ENCODE measurements at regions not wholly inside any gene's neighbourhood (a gene's known extent, or its start where the extent isn't known, plus 50 kb on each side); places are given as distances from the start of the nearest gene placed in this dataset.

DNA sequence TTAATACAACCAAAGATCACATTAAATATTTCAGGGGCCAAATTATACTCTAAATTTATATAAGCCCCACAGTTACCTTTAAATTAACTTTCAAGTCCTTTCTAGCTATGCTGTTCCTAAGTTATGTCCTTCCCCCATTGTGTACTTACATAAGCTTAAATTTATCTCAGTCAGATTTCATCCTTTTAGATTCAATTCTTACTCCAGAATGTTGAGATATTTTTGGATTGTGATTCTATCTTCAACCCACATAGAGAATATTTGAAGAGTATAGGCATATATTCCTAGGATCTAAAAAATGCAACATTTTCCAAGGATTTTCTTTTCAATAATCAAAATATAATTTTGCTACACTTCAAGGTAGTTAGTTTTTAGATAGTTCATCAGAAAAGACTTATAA, 242.8 kb downstream of the KCNE4 start (continued):
- TF ChIP-seq, protein P1, sequence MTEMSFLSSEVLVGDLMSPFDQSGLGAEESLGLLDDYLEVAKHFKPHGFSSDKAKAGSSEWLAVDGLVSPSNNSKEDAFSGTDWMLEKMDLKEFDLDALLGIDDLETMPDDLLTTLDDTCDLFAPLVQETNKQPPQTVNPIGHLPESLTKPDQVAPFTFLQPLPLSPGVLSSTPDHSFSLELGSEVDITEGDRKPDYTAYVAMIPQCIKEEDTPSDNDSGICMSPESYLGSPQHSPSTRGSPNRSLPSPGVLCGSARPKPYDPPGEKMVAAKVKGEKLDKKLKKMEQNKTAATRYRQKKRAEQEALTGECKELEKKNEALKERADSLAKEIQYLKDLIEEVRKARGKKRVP (CRISPR knock-in tag; IDR thresholded peaks at IDR 0.05): no peak
- TF ChIP-seq NR2F2 (IDR thresholded peaks at IDR 0.05; ENCODE audit: borderline replicate concordance, low read depth): no peak
- TF ChIP-seq, protein P2, sequence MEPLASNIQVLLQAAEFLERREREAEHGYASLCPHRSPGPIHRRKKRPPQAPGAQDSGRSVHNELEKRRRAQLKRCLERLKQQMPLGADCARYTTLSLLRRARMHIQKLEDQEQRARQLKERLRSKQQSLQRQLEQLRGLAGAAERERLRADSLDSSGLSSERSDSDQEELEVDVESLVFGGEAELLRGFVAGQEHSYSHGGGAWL (CRISPR knock-in tag; IDR thresholded peaks at IDR 0.05): no peak
- TF ChIP-seq, protein P3, sequence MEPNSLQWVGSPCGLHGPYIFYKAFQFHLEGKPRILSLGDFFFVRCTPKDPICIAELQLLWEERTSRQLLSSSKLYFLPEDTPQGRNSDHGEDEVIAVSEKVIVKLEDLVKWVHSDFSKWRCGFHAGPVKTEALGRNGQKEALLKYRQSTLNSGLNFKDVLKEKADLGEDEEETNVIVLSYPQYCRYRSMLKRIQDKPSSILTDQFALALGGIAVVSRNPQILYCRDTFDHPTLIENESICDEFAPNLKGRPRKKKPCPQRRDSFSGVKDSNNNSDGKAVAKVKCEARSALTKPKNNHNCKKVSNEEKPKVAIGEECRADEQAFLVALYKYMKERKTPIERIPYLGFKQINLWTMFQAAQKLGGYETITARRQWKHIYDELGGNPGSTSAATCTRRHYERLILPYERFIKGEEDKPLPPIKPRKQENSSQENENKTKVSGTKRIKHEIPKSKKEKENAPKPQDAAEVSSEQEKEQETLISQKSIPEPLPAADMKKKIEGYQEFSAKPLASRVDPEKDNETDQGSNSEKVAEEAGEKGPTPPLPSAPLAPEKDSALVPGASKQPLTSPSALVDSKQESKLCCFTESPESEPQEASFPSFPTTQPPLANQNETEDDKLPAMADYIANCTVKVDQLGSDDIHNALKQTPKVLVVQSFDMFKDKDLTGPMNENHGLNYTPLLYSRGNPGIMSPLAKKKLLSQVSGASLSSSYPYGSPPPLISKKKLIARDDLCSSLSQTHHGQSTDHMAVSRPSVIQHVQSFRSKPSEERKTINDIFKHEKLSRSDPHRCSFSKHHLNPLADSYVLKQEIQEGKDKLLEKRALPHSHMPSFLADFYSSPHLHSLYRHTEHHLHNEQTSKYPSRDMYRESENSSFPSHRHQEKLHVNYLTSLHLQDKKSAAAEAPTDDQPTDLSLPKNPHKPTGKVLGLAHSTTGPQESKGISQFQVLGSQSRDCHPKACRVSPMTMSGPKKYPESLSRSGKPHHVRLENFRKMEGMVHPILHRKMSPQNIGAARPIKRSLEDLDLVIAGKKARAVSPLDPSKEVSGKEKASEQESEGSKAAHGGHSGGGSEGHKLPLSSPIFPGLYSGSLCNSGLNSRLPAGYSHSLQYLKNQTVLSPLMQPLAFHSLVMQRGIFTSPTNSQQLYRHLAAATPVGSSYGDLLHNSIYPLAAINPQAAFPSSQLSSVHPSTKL (CRISPR knock-in tag; IDR thresholded peaks at IDR 0.05): no peak

DNA sequence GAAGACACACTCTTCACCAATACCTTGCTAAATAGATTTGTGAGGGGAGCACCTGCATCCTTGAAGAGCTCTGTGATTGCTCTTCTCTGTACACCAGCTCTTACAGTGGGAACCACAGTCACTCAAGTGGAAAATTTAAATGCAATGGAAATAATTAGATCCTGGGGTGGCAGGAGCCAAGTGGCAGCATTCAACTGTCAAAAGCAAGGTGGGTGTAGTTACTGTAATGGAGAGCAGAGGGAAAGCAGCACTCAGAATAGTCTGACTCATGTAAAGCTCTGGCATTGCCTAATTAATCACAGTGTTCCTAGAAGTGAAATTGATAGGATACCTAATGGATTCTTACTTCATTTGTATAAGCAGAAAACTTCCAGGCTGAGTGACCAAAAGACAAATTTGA, 245.8 kb downstream of the KCNE4 start:
- no peaks in the 10 kb centered on the region for H3K4me1 ChIP-seq (ENCODE audit: insufficient read depth, low read length)
- no peak overlapping the region for H3K4me3 ChIP-seq (replicated peaks in 1 of 3; ENCODE audit: insufficient read depth in 1 of 3, low read depth in 2 of 3, low read length in 3 of 3)
- no peak for DNase-seq (ENCODE audit: low spot score)
- no TSS peak for BruUV-seq (replicated peaks)
- no peaks in the 10 kb centered on the region for H3K9me3 ChIP-seq (ENCODE audit: low read length)
- H3K27me3 ChIP-seq (ENCODE audit: control insufficient read depth in 1 of 2, insufficient read depth in 2 of 2, low read length in 2 of 2): no peaks in the 10 kb centered on the region; a peak in 1 of 5 replicates
- ATAC-seq: no peak
- POLR2A ChIA-PET: no interaction called here
- FAIRE-seq: no peak
- H4K20me1 ChIP-seq (ENCODE audit: insufficient read depth, low read length): no peaks in the 10 kb centered on the region
- H2AFZ ChIP-seq (ENCODE audit: low read length): no peak overlapping the region
- CTCF ChIA-PET (ENCODE audit: low intra/inter-chr PET ratio, low total read pairs): no interaction called here
- in situ Hi-C loops (cut with HindIII; ENCODE audit: extremely low pct_ligation_motif_present, low pct_unique_long_range_greater_than_20kb): no loop called here
- H3K27ac ChIP-seq (ENCODE audit: extremely low read length, insufficient read depth, low read length): no peak overlapping the region
- no peaks in the 10 kb centered on the region for H3K36me3 ChIP-seq (replicated peaks in 1 of 2; ENCODE audit: control insufficient read depth in 1 of 2, insufficient read depth in 2 of 2, low read length in 2 of 2)
- H3K9ac ChIP-seq (ENCODE audit: insufficient read depth, low read depth, low read length): no peak overlapping the region
- TF ChIP-seq ZSCAN12 (CRISPR knock-in tag; IDR thresholded peaks at IDR 0.05) (no peak), ZNF296 (CRISPR knock-in tag; conservative IDR thresholded peaks at IDR 0.05) (no peak), ZKSCAN5 (CRISPR knock-in tag; IDR thresholded peaks at IDR 0.05) (no peak), CEBPB (IDR thresholded peaks at IDR 0.05; ENCODE audit: borderline replicate concordance, low read depth, low read length) (no peak), ETV6 (CRISPR knock-in tag; conservative IDR thresholded peaks at IDR 0.05) (no peak)
- TF ChIP-seq, protein P4, sequence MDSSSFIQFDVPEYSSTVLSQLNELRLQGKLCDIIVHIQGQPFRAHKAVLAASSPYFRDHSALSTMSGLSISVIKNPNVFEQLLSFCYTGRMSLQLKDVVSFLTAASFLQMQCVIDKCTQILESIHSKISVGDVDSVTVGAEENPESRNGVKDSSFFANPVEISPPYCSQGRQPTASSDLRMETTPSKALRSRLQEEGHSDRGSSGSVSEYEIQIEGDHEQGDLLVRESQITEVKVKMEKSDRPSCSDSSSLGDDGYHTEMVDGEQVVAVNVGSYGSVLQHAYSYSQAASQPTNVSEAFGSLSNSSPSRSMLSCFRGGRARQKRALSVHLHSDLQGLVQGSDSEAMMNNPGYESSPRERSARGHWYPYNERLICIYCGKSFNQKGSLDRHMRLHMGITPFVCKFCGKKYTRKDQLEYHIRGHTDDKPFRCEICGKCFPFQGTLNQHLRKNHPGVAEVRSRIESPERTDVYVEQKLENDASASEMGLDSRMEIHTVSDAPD (CRISPR knock-in tag; IDR thresholded peaks at IDR 0.05): no peak
- no peaks in the 10 kb centered on the region for H3K79me2 ChIP-seq (ENCODE audit: insufficient read depth, low read length)
- no peak overlapping the region for H3K4me2 ChIP-seq (ENCODE audit: low read depth, low read length)
- intact Hi-C loops (cut with micrococcal nuclease; ENCODE audit: unreplicated experiment): no loop called here

Measured in HepG2 (cell line).